Prostate gland (tissue), 2 donors: ENCODE measurements at regions not wholly inside any gene's neighbourhood (a gene's known extent, or its start where the extent isn't known, plus 50 kb on each side); places are given as distances from the start of the nearest gene placed in this dataset.

Experiments used
- DNase-seq: peaks from one replicate; pipeline ENCODE4 v3.0.0-alpha.2; 2019; ENCODE audit warnings: low spot score
- H3K27ac ChIP-seq, 2 donors: fragments of 200-600 bp; sonication (generic); 2 replicates each; pipeline ENCODE4 v1.5.1; 2017 to 2019
- H3K27me3 ChIP-seq: fragments of 200-600 bp; sonication (generic); replicated peaks from 2 replicates; pipeline ENCODE4 v1.5.1; 2019; ENCODE audit not compliant: insufficient read depth
- H3K36me3 ChIP-seq, 2 donors: fragments of 200-600 bp; sonication (generic); 1 replicate in 1 of 2; 2 replicates in 1 of 2; pipeline versions ENCODE4 v1.5.1 to v1.8.1; 2017 to 2019
- H3K4me1 ChIP-seq: fragments of 200-600 bp; sonication (generic); replicated peaks from 2 replicates; pipeline ENCODE4 v1.5.1; 2019
- H3K4me3 ChIP-seq, 2 donors: fragments of 200-600 bp; sonication (generic); 2 replicates each; pipeline ENCODE4 v1.5.1; 2017 to 2019
- H3K9me3 ChIP-seq: fragments of 200-600 bp; sonication (generic); 2 replicates; pipeline ENCODE4 v1.5.1; 2017
- POLR2A ChIP-seq: fragments of 450-650 bp; IDR thresholded peaks from one replicate; pipeline ENCODE4 v1.6.1; 2016; ENCODE audit warnings: antibody characterized with exemption, mild to moderate bottlenecking
- POLR2AphosphoS5 ChIP-seq: sonication (generic); formaldehyde crosslinking; IDR thresholded peaks from one replicate; pipeline ENCODE4 v1.6.1; 2017; ENCODE audit warnings: antibody characterized with exemption
- WGBS: methylation state at CpG from one replicate; pipeline ENCODE4 v1.1.5; 2018; 5-methylcytosine and 5-hydroxymethylcytosine counted together
- intact Hi-C: fragments of 100-400 bp; cut with DNase I; formaldehyde crosslinking; loops from one replicate; pipeline ENCODE4 v1.14.2; 2022
- TF ChIP-seq, protein P1 (sequence below), 4 experiments: fragments of 200-600 bp in 2 of 4; fragments of 450-650 bp in 2 of 4; sonication (generic) in 2 of 4; IDR thresholded peaks; 1 replicate in 3 of 4; 2 replicates in 1 of 4; pipeline ENCODE4 v1.5.1; 2016 to 2019; ENCODE audit warnings: antibody characterized with exemption in 4 of 4, mild to moderate bottlenecking in 2 of 4, moderate library complexity in 2 of 4

DNA sequence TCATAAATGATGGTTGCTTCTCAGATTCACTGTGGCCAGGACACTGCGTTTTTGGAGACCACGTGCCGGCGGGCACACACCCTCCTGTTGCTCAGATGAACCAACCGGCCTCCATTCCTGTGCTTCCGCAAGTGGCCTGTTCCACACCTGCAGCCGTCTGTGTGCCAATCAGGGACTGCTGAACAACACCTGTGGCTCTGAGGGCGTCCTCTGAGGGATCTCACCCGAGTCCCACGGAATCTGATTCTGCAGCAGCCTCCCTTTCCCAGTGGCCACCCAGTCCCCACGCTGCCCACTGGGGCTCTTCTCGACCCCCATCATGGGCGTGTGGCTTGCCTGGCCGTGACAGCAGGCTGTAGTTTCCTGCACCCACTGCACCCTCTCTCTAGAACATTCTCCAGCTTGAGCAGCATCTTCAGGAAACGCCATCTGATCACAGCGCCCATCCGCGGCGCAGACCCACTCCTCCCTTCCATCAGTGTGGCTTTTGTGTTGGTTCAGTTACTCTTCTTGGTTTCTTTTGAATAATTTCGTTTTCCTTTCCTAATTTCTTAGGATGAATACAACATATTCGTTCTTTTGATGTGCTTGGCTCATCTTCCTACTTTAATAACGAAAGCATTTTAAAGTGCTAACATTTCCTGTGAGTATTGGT lies 65.1 kb upstream of the SLC22A11 start:
- no peaks in the 10 kb centered on the region for H3K36me3 ChIP-seq
- intact Hi-C loops = no loop called here
- H3K4me3 ChIP-seq = no peak overlapping the region
- DNase-seq = no peak
- H3K27ac ChIP-seq = no peak overlapping the region
- H3K27me3 ChIP-seq = peaks cover 9% of the 10 kb centered on the region
- H3K4me1 ChIP-seq = no peaks in the 10 kb centered on the region
- whole genome bisulfite sequencing = 74% methylated on average over 22 of the region's 22 CpGs
- TF ChIP-seq POLR2A (no peak), POLR2AphosphoS5 (no peak)
- TF ChIP-seq, protein P1, sequence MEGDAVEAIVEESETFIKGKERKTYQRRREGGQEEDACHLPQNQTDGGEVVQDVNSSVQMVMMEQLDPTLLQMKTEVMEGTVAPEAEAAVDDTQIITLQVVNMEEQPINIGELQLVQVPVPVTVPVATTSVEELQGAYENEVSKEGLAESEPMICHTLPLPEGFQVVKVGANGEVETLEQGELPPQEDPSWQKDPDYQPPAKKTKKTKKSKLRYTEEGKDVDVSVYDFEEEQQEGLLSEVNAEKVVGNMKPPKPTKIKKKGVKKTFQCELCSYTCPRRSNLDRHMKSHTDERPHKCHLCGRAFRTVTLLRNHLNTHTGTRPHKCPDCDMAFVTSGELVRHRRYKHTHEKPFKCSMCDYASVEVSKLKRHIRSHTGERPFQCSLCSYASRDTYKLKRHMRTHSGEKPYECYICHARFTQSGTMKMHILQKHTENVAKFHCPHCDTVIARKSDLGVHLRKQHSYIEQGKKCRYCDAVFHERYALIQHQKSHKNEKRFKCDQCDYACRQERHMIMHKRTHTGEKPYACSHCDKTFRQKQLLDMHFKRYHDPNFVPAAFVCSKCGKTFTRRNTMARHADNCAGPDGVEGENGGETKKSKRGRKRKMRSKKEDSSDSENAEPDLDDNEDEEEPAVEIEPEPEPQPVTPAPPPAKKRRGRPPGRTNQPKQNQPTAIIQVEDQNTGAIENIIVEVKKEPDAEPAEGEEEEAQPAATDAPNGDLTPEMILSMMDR (IDR thresholded peaks at IDR 0.05) = no peak
- no peaks in the 10 kb centered on the region for H3K9me3 ChIP-seq

DNA sequence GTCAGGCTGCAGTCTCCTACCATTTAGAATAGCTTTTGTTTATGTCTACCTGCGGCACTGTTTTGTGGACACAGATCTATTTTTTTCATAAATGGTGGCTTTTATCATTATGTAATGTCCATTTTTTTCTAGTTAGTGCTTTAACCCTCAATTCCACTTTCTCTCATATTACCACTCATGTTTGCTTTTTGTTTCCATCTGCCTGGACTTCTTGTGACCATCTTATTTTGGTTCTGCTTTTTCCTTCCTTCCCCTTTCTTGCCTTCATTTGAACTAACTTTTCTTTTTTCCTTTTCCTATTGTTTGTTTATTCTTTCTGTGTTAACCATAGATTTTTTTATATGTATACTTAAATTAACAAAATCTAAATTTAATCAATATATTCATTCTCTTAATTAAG lies 63.2 kb upstream of the SLC22A11 start:
- TF ChIP-seq, protein P1 (IDR thresholded peaks at IDR 0.05) = no peak
- TF ChIP-seq POLR2AphosphoS5 (no peak), POLR2A (no peak)
- DNase-seq = no peak
- peaks cover 6% of the 10 kb centered on the region for H3K27me3 ChIP-seq
- H3K4me1 ChIP-seq = no peaks in the 10 kb centered on the region
- no peaks in the 10 kb centered on the region for H3K36me3 ChIP-seq
- no peak overlapping the region for H3K27ac ChIP-seq
- no peaks in the 10 kb centered on the region for H3K9me3 ChIP-seq
- intact Hi-C loops = no loop called here
- WGBS = 61% methylated on average over 1 of the region's 1 CpG
- H3K4me3 ChIP-seq = no peak overlapping the region

DNA sequence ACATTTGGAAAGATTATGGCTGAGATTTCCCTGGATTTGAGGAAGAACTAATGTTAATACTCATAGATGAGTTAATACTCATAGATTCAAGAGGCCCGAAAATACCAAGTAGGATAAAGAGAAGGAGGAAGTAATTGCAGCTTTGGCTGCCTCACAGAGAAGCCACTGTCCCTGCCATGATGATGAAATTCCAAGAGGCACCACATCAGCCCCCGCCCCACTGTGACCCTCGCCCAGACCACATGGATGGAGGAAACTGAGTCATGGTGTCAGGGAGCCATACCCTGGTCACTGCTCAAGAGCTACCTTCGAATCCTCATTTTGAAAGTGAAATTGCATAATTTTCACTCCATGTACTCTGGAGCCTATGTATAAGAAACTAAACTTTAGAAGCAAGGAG lies 57.6 kb upstream of the SLC22A11 start:
- Histone ChIP-seq H3K36me3 (no peaks in the 10 kb centered on the region), H3K27me3 (no peaks in the 10 kb centered on the region), H3K27ac (no peak overlapping the region), H3K4me3 (no peak overlapping the region), H3K4me1 (no peaks in the 10 kb centered on the region), H3K9me3 (no peaks in the 10 kb centered on the region)
- no peak for DNase-seq
- WGBS = 87% methylated on average over 4 of the region's 4 CpGs
- intact Hi-C loops = no loop called here
- TF ChIP-seq POLR2A (no peak), POLR2AphosphoS5 (no peak)
- TF ChIP-seq, protein P1 (IDR thresholded peaks at IDR 0.05) = no peak

DNA sequence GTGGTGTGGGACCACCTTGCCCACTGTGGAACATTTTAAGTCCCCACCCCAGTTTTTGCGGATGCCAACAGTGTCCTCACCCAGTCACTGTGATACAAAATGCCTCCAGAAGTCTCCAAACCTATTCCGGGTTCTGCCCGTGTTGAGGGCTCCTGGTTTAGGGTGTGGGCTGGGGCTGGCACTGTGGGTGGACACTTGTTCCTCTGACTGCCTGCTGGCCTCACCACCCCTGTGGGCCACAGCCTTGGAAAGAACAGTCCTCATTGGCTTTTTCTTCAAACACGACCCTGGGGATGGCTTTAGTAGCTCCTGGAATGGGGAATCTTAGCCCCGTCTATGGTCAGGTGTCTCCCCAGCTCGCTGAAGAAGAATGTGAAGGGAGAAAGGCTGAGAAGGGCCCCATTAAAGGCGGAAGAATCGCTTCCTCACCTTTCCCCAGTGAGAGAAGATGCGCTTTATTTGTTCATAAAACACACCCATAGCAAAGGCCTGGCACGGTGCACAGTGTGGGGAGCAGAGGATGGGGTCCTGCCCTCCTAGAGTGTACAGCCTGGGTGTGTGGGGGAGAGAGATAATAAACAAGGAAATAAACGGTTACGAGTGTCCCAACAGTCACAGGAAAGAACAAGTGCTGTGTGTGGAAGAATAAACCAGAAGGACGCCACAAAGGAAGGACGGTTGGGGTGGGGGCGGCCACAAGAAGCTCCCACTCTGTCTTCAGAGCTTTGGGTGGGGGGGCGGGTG lies 56.3 kb upstream of the SLC22A11 start:
- H3K4me3 ChIP-seq = no peak overlapping the region
- DNase-seq = no peak
- no peaks in the 10 kb centered on the region for H3K9me3 ChIP-seq
- intact Hi-C loops = no loop called here
- no peaks in the 10 kb centered on the region for H3K36me3 ChIP-seq
- H3K27ac ChIP-seq = no peak overlapping the region
- no peaks in the 10 kb centered on the region for H3K4me1 ChIP-seq
- WGBS = 49% methylated on average over 16 of the region's 16 CpGs
- H3K27me3 ChIP-seq = no peaks in the 10 kb centered on the region
- no peak for TF ChIP-seq POLR2AphosphoS5
- TF ChIP-seq, protein P1 (IDR thresholded peaks at IDR 0.05) = no peak
- no peak for TF ChIP-seq POLR2A
